ENCODE measurements at regions not wholly inside any gene's neighbourhood (a gene's known extent, or its start where the extent isn't known, plus 50 kb on each side); places are given as distances from the start of the nearest gene placed in this dataset.

DNA sequence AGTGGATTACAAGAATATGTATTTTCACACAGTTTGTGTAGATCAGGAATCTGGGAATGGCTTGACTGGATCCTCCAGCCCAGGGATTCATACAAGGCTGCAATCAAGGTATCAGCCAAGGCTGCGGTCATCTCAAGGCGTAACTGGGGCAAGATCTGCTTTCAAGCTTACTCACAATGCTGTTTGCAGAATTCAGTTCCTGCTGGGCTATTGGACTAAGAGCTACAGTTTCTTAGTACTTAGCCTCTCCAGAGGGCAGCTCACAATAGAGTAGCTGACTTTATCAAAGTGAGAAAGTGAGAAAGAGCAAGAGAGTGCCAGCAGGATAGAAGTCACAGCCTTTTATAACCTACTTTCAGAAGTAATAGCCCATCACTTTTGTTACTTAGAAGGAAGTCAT lies 211.0 kb downstream of the MAP2K6 start (continued):
- TF ChIP-seq, protein P1, sequence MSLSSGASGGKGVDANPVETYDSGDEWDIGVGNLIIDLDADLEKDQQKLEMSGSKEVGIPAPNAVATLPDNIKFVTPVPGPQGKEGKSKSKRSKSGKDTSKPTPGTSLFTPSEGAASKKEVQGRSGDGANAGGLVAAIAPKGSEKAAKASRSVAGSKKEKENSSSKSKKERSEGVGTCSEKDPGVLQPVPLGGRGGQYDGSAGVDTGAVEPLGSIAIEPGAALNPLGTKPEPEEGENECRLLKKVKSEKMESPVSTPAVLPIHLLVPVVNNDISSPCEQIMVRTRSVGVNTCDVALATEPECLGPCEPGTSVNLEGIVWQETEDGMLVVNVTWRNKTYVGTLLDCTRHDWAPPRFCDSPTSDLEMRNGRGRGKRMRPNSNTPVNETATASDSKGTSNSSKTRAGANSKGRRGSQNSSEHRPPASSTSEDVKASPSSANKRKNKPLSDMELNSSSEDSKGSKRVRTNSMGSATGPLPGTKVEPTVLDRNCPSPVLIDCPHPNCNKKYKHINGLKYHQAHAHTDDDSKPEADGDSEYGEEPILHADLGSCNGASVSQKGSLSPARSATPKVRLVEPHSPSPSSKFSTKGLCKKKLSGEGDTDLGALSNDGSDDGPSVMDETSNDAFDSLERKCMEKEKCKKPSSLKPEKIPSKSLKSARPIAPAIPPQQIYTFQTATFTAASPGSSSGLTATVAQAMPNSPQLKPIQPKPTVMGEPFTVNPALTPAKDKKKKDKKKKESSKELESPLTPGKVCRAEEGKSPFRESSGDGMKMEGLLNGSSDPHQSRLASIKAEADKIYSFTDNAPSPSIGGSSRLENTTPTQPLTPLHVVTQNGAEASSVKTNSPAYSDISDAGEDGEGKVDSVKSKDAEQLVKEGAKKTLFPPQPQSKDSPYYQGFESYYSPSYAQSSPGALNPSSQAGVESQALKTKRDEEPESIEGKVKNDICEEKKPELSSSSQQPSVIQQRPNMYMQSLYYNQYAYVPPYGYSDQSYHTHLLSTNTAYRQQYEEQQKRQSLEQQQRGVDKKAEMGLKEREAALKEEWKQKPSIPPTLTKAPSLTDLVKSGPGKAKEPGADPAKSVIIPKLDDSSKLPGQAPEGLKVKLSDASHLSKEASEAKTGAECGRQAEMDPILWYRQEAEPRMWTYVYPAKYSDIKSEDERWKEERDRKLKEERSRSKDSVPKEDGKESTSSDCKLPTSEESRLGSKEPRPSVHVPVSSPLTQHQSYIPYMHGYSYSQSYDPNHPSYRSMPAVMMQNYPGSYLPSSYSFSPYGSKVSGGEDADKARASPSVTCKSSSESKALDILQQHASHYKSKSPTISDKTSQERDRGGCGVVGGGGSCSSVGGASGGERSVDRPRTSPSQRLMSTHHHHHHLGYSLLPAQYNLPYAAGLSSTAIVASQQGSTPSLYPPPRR (CRISPR knock-in tag; IDR thresholded peaks at IDR 0.05; ENCODE audit: borderline replicate concordance) = no peak

DNA sequence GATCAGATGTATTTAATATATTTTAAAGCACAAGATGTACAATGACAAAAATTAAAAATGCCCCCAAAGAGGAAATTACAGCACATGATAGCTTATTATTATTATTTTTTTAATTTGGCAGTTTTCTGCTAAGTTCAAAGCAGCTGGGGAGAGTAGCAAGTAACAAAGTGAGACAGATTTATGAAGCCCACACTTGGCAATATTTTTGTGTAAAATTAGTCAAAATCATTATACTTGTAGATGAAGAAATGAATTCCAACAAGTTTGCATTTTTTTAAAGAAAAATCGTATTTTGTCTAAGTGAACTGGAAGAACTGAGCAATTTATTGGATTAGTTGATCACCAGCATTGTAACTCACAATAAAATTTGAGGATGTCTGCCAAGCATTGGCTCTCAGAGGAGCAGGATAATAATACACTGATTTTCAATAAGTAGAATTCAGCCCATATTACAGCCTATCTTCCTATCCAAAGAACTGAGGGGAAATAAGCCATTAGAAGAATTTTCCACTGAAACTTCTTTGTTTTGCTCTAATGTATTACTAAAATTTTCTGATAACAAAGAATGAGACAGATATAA lies 215.6 kb downstream of the MAP2K6 start:
- H3K27ac ChIP-seq (ENCODE audit: extremely low read depth, low read depth, low read length) = no peak overlapping the region
- CTCF ChIA-PET (ENCODE audit: low intra/inter-chr PET ratio) = no interaction called here
- POLR2A ChIA-PET = no interaction called here
- FAIRE-seq (no peak), ATAC-seq (no peak), DNase-seq (ENCODE audit: extremely low read depth in 1 of 4, low spot score in 3 of 4) (no peak)
- no peak overlapping the region for H2AFZ ChIP-seq (ENCODE audit: low read depth, low read length)
- H3K9me3 ChIP-seq (replicated peaks; ENCODE audit: control insufficient read depth, insufficient read depth, low read depth, low read length) = no peaks in the 10 kb centered on the region
- intact Hi-C loops (cut with micrococcal nuclease) = no loop called here
- no peak overlapping the region for H3K9ac ChIP-seq (ENCODE audit: insufficient read depth in 1 of 2, low read depth in 2 of 2, low read length in 2 of 2)
- H3K4me1 ChIP-seq (replicated peaks in 1 of 2; ENCODE audit: control insufficient read depth in 2 of 2, insufficient read depth in 2 of 2, low read length in 2 of 2) = no peaks in the 10 kb centered on the region
- no peaks in the 10 kb centered on the region for H4K20me1 ChIP-seq (replicated peaks; ENCODE audit: control insufficient read depth, insufficient read depth, low read length)
- in situ Hi-C loops (cut with MboI) = no loop called here
- no peaks in the 10 kb centered on the region for H3K79me2 ChIP-seq (ENCODE audit: control insufficient read depth, insufficient read depth, low read length)
- WGBS (ENCODE audit: insufficient coverage, low coverage, missing lambda C conversion rate) = 0% methylated on average over 1 of the region's 1 CpG
- no peaks in the 10 kb centered on the region for H3K9me1 ChIP-seq (ENCODE audit: control insufficient read depth, insufficient read depth, low read length)
- BruUV-seq (replicated peaks) = no TSS peak
- no peaks in the 10 kb centered on the region for H3K27me3 ChIP-seq (ENCODE audit: control insufficient read depth in 2 of 2, insufficient read depth in 2 of 2, low read length in 2 of 2)
- no peak overlapping the region for H3K4me2 ChIP-seq (ENCODE audit: insufficient read depth, low read length)
- H3K4me3 ChIP-seq = no peak overlapping the region
- H3K36me3 ChIP-seq (ENCODE audit: control insufficient read depth, insufficient read depth, low read length) = no peaks in the 10 kb centered on the region
- TF ChIP-seq, protein P2, sequence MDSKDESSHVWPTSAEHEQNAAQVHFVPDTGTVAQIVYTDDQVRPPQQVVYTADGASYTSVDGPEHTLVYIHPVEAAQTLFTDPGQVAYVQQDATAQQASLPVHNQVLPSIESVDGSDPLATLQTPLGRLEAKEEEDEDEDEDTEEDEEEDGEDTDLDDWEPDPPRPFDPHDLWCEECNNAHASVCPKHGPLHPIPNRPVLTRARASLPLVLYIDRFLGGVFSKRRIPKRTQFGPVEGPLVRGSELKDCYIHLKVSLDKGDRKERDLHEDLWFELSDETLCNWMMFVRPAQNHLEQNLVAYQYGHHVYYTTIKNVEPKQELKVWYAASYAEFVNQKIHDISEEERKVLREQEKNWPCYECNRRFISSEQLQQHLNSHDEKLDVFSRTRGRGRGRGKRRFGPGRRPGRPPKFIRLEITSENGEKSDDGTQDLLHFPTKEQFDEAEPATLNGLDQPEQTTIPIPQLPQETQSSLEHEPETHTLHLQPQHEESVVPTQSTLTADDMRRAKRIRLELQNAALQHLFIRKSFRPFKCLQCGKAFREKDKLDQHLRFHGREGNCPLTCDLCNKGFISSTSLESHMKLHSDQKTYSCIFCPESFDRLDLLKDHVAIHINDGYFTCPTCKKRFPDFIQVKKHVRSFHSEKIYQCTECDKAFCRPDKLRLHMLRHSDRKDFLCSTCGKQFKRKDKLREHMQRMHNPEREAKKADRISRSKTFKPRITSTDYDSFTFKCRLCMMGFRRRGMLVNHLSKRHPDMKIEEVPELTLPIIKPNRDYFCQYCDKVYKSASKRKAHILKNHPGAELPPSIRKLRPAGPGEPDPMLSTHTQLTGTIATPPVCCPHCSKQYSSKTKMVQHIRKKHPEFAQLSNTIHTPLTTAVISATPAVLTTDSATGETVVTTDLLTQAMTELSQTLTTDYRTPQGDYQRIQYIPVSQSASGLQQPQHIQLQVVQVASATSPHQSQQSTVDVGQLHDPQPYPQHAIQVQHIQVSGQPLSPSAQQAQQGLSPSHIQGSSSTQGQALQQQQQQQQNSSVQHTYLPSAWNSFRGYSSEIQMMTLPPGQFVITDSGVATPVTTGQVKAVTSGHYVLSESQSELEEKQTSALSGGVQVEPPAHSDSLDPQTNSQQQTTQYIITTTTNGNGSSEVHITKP (IDR thresholded peaks at IDR 0.05; ENCODE audit: partially characterized antibody) = no peak
- TF ChIP-seq ZNF133 (CRISPR knock-in tag; IDR thresholded peaks at IDR 0.05) = no peak
- TF ChIP-seq RBBP5 (IDR thresholded peaks at IDR 0.05; ENCODE audit: borderline replicate concordance, insufficient read depth, low read length, poor library complexity, severe bottlenecking) = no peak
- TF ChIP-seq, protein P3, sequence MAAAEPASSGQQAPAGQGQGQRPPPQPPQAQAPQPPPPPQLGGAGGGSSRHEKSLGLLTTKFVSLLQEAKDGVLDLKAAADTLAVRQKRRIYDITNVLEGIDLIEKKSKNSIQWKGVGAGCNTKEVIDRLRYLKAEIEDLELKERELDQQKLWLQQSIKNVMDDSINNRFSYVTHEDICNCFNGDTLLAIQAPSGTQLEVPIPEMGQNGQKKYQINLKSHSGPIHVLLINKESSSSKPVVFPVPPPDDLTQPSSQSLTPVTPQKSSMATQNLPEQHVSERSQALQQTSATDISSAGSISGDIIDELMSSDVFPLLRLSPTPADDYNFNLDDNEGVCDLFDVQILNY (CRISPR knock-in tag; IDR thresholded peaks at IDR 0.05) = no peak
- no peak for TF ChIP-seq L3MBTL2 (IDR thresholded peaks at IDR 0.05)
- TF ChIP-seq ZNF717 (CRISPR knock-in tag; IDR thresholded peaks at IDR 0.05) = no peak

Data from K562 (cell line).